Testis (tissue), 2 donors: ENCODE measurements at regions not wholly inside any gene's neighbourhood (a gene's known extent, or its start where the extent isn't known, plus 50 kb on each side); places are given as distances from the start of the nearest gene placed in this dataset.

Experiments
- CTCF ChIP-seq, 3 experiments: fragments of 450-650 bp in 2 of 3; fragments of 200-600 bp in 1 of 3; sonication (generic) in 1 of 3; IDR thresholded peaks; one replicate each; pipeline ENCODE4 v1.5.1; 2016 to 2019; ENCODE audit warnings: antibody characterized with exemption in 3 of 3, mild to moderate bottlenecking in 2 of 3, moderate library complexity in 1 of 3
- POLR2A ChIP-seq: fragments of 450-650 bp; IDR thresholded peaks from one replicate; pipeline ENCODE4 v1.6.1; 2017; ENCODE audit warnings: antibody characterized with exemption, mild to moderate bottlenecking, moderate library complexity

- TF ChIP-seq CTCF (IDR thresholded peaks at IDR 0.05) (no peak), POLR2A (no peak)
These were observed 201.6 kb upstream of the PAPPA start for GRCh38 chr9:115951977-115952376.
